ENCODE measurements at regions not wholly inside any gene's neighbourhood (a gene's known extent, or its start where the extent isn't known, plus 50 kb on each side); places are given as distances from the start of the nearest gene placed in this dataset.

DNA sequence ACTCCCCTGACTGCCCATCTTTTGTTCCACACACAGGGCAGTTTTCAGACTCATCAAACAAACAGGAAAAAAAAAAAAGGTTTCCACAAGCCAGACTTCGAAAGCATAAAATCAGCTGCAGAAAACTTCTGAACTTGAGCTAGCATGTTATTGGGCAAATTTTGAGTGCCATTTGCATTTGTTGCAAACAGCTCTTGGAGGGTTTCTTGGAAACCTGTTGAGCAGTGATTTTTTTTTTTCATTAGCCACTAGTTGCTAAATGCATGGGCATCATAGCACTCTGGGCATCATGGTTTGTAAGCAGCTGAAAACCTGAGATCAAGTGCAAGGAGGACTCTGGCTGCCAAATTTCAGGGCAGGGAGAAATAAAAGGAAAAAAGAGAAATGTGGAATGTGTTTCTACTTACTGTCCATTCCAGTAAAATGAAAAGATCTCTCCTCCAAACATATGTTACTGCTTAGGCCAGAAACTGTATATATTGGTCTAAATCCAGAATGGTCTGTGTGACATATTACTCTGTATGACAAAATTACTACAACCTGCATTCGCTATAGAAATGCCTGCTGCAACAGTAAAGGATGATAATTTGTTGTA is 85.2 kb upstream of the SMIM23 start (continued):
- TF ChIP-seq EP300 (IDR thresholded peaks at IDR 0.05; ENCODE audit: borderline replicate concordance in 1 of 2, low read depth in 2 of 2, low read length in 2 of 2) (no peak), GABPA (IDR thresholded peaks at IDR 0.05; ENCODE audit: borderline replicate concordance, insufficient read depth, low read length) (no peak)

All from H1 (cell line).